GM23338 (cell line): ENCODE measurements at regions not wholly inside any gene's neighbourhood (a gene's known extent, or its start where the extent isn't known, plus 50 kb on each side); places are given as distances from the start of the nearest gene placed in this dataset.

ENCODE experiments used
- ATAC-seq: fragments of 200-7000 bp; cut with Tn5 transposase; 3 replicates; pipeline ENCODE4 v1.9.1; 2020
- DNase-seq: peaks from one replicate; pipeline ENCODE4 v3.0.0-alpha.2; 2015; ENCODE audit warnings: low spot score
- H2AFZ ChIP-seq: fragments of 200-600 bp; sonication (generic); 2 replicates; pipeline ENCODE4 v1.8.0; 2016; ENCODE audit warnings: antibody characterized with exemption, mild to moderate bottlenecking, moderate library complexity
- H3F3A ChIP-seq: fragments of 200-600 bp; sonication (generic); replicated peaks from 2 replicates; pipeline ENCODE4 v1.8.0; 2017; ENCODE audit warnings: antibody characterized with exemption, mixed run types, low read depth
- H3K27ac ChIP-seq: fragments of 200-600 bp; sonication (generic); 2 replicates; pipeline ENCODE4 v1.6.1; 2016; ENCODE audit warnings: low read depth
- H3K27me3 ChIP-seq: fragments of 200-600 bp; sonication (generic); 2 replicates; pipeline ENCODE4 v1.8.0; 2016; ENCODE audit warnings: mild to moderate bottlenecking, mixed run types, moderate library complexity; ENCODE audit not compliant: insufficient read depth
- H3K36me3 ChIP-seq: fragments of 200-600 bp; sonication (generic); 2 replicates; pipeline ENCODE4 v1.8.0; 2016; ENCODE audit warnings: mild to moderate bottlenecking; ENCODE audit not compliant: insufficient read depth
- H3K4me1 ChIP-seq: fragments of 200-600 bp; sonication (generic); 2 replicates; pipeline ENCODE4 v1.8.0; 2016; ENCODE audit warnings: mild to moderate bottlenecking, moderate library complexity; ENCODE audit not compliant: insufficient read depth
- H3K4me2 ChIP-seq: fragments of 200-600 bp; sonication (generic); 2 replicates; pipeline ENCODE4 v1.7.1; 2017; ENCODE audit warnings: mixed run types
- H3K4me3 ChIP-seq: fragments of 200-600 bp; sonication (generic); 2 replicates; pipeline ENCODE4 v1.6.1; 2016; ENCODE audit warnings: mixed run types
- H3K79me2 ChIP-seq: fragments of 200-600 bp; sonication (generic); replicated peaks from 2 replicates; pipeline ENCODE4 v1.8.0; 2017; ENCODE audit warnings: mild to moderate bottlenecking; ENCODE audit not compliant: insufficient read depth
- H3K9me2 ChIP-seq: fragments of 200-600 bp; sonication (generic); 2 replicates; pipeline ENCODE4 v1.8.0; 2017; ENCODE audit not compliant: insufficient read depth
- H4K20me1 ChIP-seq: fragments of 200-600 bp; sonication (generic); replicated peaks from 2 replicates; pipeline ENCODE4 v1.8.0; 2017; ENCODE audit warnings: mild to moderate bottlenecking; ENCODE audit not compliant: insufficient read depth
- H3K27ac Mint-ChIP-seq: 2 replicates; pipeline ENCODE4 v1.8.0; 2020; ENCODE audit warnings: inconsistent platforms, mild to moderate bottlenecking, moderate library complexity, mixed read lengths
- H3K27me3 Mint-ChIP-seq: 3 replicates; pipeline ENCODE4 v1.8.0; 2022; ENCODE audit warnings: low read depth, mild to moderate bottlenecking, moderate library complexity, mixed read lengths, inconsistent platforms; ENCODE audit not compliant: insufficient read depth, poor library complexity
- H3K36me3 Mint-ChIP-seq: 3 replicates; pipeline ENCODE4 v1.8.0; 2021; ENCODE audit warnings: low read depth, mild to moderate bottlenecking, inconsistent platforms, moderate library complexity, mixed read lengths
- H3K4me1 Mint-ChIP-seq: 3 replicates; pipeline ENCODE4 v1.8.0; 2020; ENCODE audit warnings: mild to moderate bottlenecking, inconsistent platforms, mixed read lengths
- H3K4me3 Mint-ChIP-seq: 3 replicates; pipeline ENCODE4 v1.8.0; 2021; ENCODE audit warnings: moderate library complexity, mild to moderate bottlenecking, inconsistent platforms, mixed read lengths
- H3K9me3 Mint-ChIP-seq: 3 replicates; pipeline ENCODE4 v1.8.0; 2020; ENCODE audit warnings: moderate library complexity, mild to moderate bottlenecking, inconsistent platforms, mixed read lengths
- CREB1 ChIP-seq: fragments of 250-450 bp; sonication (Bioruptor Pico); IDR thresholded peaks from 2 replicates; pipeline ENCODE4 v1.5.0; 2020; ENCODE audit warnings: low read depth, mild to moderate bottlenecking, moderate library complexity
- CTCF ChIP-seq, 2 experiments: fragments of 200-600 bp in 1 of 2; sonication (generic) in 1 of 2; conservative IDR thresholded peaks; 2 replicates each; pipeline versions ENCODE4 v1.5.1 to v1.6.1; 2016 to 2017; ENCODE audit warnings: antibody characterized with exemption in 2 of 2, low read depth in 2 of 2, mild to moderate bottlenecking in 2 of 2, moderate library complexity in 1 of 2
- ETS1 ChIP-seq: IDR thresholded peaks from 2 replicates; pipeline ENCODE4 v1.6.1; 2016; ENCODE audit warnings: antibody characterized with exemption
- EZH2phosphoT487 ChIP-seq: fragments of 200-600 bp; sonication (generic); IDR thresholded peaks from one replicate; pipeline ENCODE4 v1.8.1; 2018; ENCODE audit warnings: antibody characterized with exemption; ENCODE audit not compliant: unreplicated experiment
- JUNB ChIP-seq: IDR thresholded peaks from one replicate; pipeline ENCODE4 v1.6.1; 2016; ENCODE audit warnings: antibody characterized with exemption; ENCODE audit not compliant: unreplicated experiment
- POLR2AphosphoS5 ChIP-seq: IDR thresholded peaks from 2 replicates; pipeline ENCODE4 v1.6.1; 2016; ENCODE audit warnings: antibody characterized with exemption, low read depth
- REST ChIP-seq: IDR thresholded peaks from one replicate; pipeline ENCODE4 v1.6.1; 2018; ENCODE audit warnings: antibody characterized with exemption; ENCODE audit not compliant: unreplicated experiment
- ZNF114 ChIP-seq: fragments of 250-450 bp; sonication (Bioruptor Pico); IDR thresholded peaks from 2 replicates; pipeline ENCODE4 v1.5.0; 2020; ENCODE audit warnings: mild to moderate bottlenecking, moderate library complexity
- ZNF331 ChIP-seq: fragments of 250-450 bp; sonication (Bioruptor Pico); IDR thresholded peaks from 2 replicates; pipeline ENCODE4 v1.5.0; 2020; ENCODE audit warnings: low read depth, mild to moderate bottlenecking, moderate library complexity

- no peak for TF ChIP-seq REST
- no peak for TF ChIP-seq ETS1
- TF ChIP-seq ZNF114 = no peak
- TF ChIP-seq ZNF331 (CRISPR knock-in tag) = no peak
Measured at GRCh38 chr1:79325126-79325525, 318.6 kb upstream of the ADGRL4 start (continued).

- no peaks in the 10 kb centered on the region for H3K36me3 ChIP-seq
- no peaks in the 10 kb centered on the region for H4K20me1 ChIP-seq
- H3K27ac ChIP-seq = no peak overlapping the region
- no peaks in the 10 kb centered on the region for H3K79me2 ChIP-seq
- H3K27me3 Mint-ChIP-seq = peaks cover 2% of the 10 kb centered on the region
- H3K4me2 ChIP-seq = no peak overlapping the region
- ATAC-seq (no peak), DNase-seq (no peak)
- peaks cover 4% of the 10 kb centered on the region; the same call in 2 of the 3 replicates for H3K4me1 Mint-ChIP-seq
- peaks cover 16% of the 10 kb centered on the region; the same call in 2 of the 3 replicates for H3K9me3 Mint-ChIP-seq
- no peak overlapping the region for H3K4me3 ChIP-seq
- no peak for TF ChIP-seq ZNF114
- TF ChIP-seq POLR2AphosphoS5 = no peak
- TF ChIP-seq ETS1 = no peak
- TF ChIP-seq EZH2phosphoT487 = no peak
- no peak for TF ChIP-seq JUNB
- no peak for TF ChIP-seq CREB1 (CRISPR knock-in tag)
- TF ChIP-seq CTCF (conservative IDR thresholded peaks at IDR 0.05; ENCODE audit: low read depth in 2 of 2) = no peak
- TF ChIP-seq ZNF331 (CRISPR knock-in tag) = no peak
- no peak for TF ChIP-seq REST
- no peaks in the 10 kb centered on the region for H3K9me2 ChIP-seq
- H3F3A ChIP-seq = no peaks in the 10 kb centered on the region
- H3K4me1 ChIP-seq = no peaks in the 10 kb centered on the region
- no peak overlapping the region for H3K4me3 Mint-ChIP-seq
- no peak overlapping the region for H3K27ac Mint-ChIP-seq
- peaks cover 13% of the 10 kb centered on the region; the same call in 2 of the 3 replicates for H3K36me3 Mint-ChIP-seq
- H2AFZ ChIP-seq = no peak overlapping the region
- no peaks in the 10 kb centered on the region for H3K27me3 ChIP-seq
Measured at GRCh38 chr1:79323239-79324025, 316.9 kb upstream of the ADGRL4 start.
